Upper lobe of left lung (tissue), 6 donors: ENCODE measurements at regions not wholly inside any gene's neighbourhood (a gene's known extent, or its start where the extent isn't known, plus 50 kb on each side); places are given as distances from the start of the nearest gene placed in this dataset.

Source experiments
- ATAC-seq, 2 donors: fragments of 200-7000 bp; cut with Tn5 transposase; one replicate each; pipeline ENCODE4 v1.9.1; 2022; ENCODE audit warnings: mild to moderate bottlenecking in 2 of 2, moderate library complexity in 2 of 2; ENCODE audit not compliant: low FRiP score in 2 of 2
- DNase-seq, 2 donors: peaks; one replicate each; pipeline ENCODE4 v3.0.0-alpha.2; 2019 to 2020
- H3K27ac ChIP-seq, 4 donors: fragments of 200-600 bp; sonication (generic); one replicate each; pipeline ENCODE4 v1.5.1; 2016 to 2019
- H3K27me3 ChIP-seq, 4 donors: fragments of 200-600 bp; sonication (generic); one replicate each; pipeline ENCODE4 v1.5.1; 2017 to 2019
- H3K36me3 ChIP-seq, 4 donors: fragments of 200-600 bp; sonication (generic); one replicate each; pipeline ENCODE4 v1.5.1; 2016 to 2019
- H3K4me1 ChIP-seq, 4 donors: fragments of 200-600 bp; sonication (generic); one replicate each; pipeline ENCODE4 v1.5.1; 2018 to 2019
- H3K4me3 ChIP-seq, 4 donors: fragments of 200-600 bp; sonication (generic); one replicate each; pipeline ENCODE4 v1.5.1; 2017 to 2019; ENCODE audit warnings: mild to moderate bottlenecking in 2 of 4, moderate library complexity in 1 of 4
- H3K9me3 ChIP-seq, 4 donors: fragments of 200-600 bp; sonication (generic); one replicate each; pipeline ENCODE4 v1.5.1; 2018 to 2019
- CTCF ChIP-seq, 6 experiments: fragments of 450-650 bp in 4 of 6; fragments of 200-600 bp in 2 of 6; sonication (generic) in 2 of 6; IDR thresholded peaks; one replicate each; pipeline ENCODE4 v1.5.1; 2016 to 2019; ENCODE audit warnings: antibody characterized with exemption in 6 of 6
- EP300 ChIP-seq, 4 donors: sonication (generic); formaldehyde crosslinking; IDR thresholded peaks; one replicate each; pipeline ENCODE4 v1.5.1; 2017; ENCODE audit warnings: antibody characterized with exemption in 4 of 4, control low read depth in 2 of 4
- POLR2A ChIP-seq, 4 donors: fragments of 450-650 bp; IDR thresholded peaks; one replicate each; pipeline ENCODE4 v1.5.1; 2016 to 2017; ENCODE audit warnings: antibody characterized with exemption in 4 of 4, mild to moderate bottlenecking in 2 of 4
- POLR2AphosphoS5 ChIP-seq, 2 donors: sonication (generic); formaldehyde crosslinking; IDR thresholded peaks; one replicate each; pipeline ENCODE4 v1.5.1; 2017; ENCODE audit warnings: antibody characterized with exemption in 2 of 2
- WGBS, 2 donors: methylation state at CpG; one replicate each; pipeline ENCODE4 v1.1.5; 2017 to 2018; 5-methylcytosine and 5-hydroxymethylcytosine counted together
- donor health status: DM: no; HTN: no; CAD: no; lungs with moderate emphysema.
- donor health status: DM: no; HTN: yes; CAD: no; lungs with severe emphysema.

GRCh38 chr13:22717036-22717435 is 463.7 kb upstream of the SGCG start:
- Histone ChIP-seq H3K27me3 (no peaks in the 10 kb centered on the region), H3K36me3 (no peaks in the 10 kb centered on the region), H3K4me3 (no peak overlapping the region), H3K9me3 (no peaks in the 10 kb centered on the region), H3K27ac (no peak overlapping the region), H3K4me1 (no peaks in the 10 kb centered on the region)
- DNase-seq (no peak), ATAC-seq (no peak)
- TF ChIP-seq POLR2AphosphoS5 (IDR thresholded peaks at IDR 0.05), result no peak
- no peak for TF ChIP-seq CTCF (IDR thresholded peaks at IDR 0.05)
- no peak for TF ChIP-seq POLR2A (IDR thresholded peaks at IDR 0.05)
- no peak for TF ChIP-seq EP300 (IDR thresholded peaks at IDR 0.05)
- WGBS, 2 donors, result 43 to 53% methylated on average over 7 of the region's 7 CpGs

GRCh38 chr13:22726726-22727125 is 454.1 kb upstream of the SGCG start:
- Histone ChIP-seq H3K27me3 (no peaks in the 10 kb centered on the region), H3K4me1 (no peaks in the 10 kb centered on the region), H3K4me3 (no peak overlapping the region), H3K36me3 (no peaks in the 10 kb centered on the region), H3K27ac (no peak overlapping the region), H3K9me3 (no peaks in the 10 kb centered on the region)
- whole genome bisulfite sequencing, 2 donors, result 42 to 49% methylated on average over 6 of the region's 6 CpGs
- no peak for DNase-seq
- TF ChIP-seq POLR2AphosphoS5 (IDR thresholded peaks at IDR 0.05) (no peak), CTCF (IDR thresholded peaks at IDR 0.05) (no peak), POLR2A (IDR thresholded peaks at IDR 0.05) (no peak), EP300 (IDR thresholded peaks at IDR 0.05) (no peak)
- ATAC-seq, result no peak

- Histone ChIP-seq H3K27me3 (no peaks in the 10 kb centered on the region), H3K4me3 (no peak overlapping the region), H3K36me3 (no peaks in the 10 kb centered on the region), H3K4me1 (no peaks in the 10 kb centered on the region), H3K9me3 (no peaks in the 10 kb centered on the region), H3K27ac (no peak overlapping the region)
- ATAC-seq (peak; percentile 21 to 58), DNase-seq (peak in 1 of 2 donors; percentile 41)
- no peak for TF ChIP-seq EP300 (IDR thresholded peaks at IDR 0.05)
- no peak for TF ChIP-seq POLR2A (IDR thresholded peaks at IDR 0.05)
- TF ChIP-seq CTCF (IDR thresholded peaks at IDR 0.05), result no peak
- no peak for TF ChIP-seq POLR2AphosphoS5 (IDR thresholded peaks at IDR 0.05)
- 49 to 56% methylated on average over 24 of the region's 24 CpGs for WGBS, 2 donors
Observed at GRCh38 chr13:22735011-22735995, 445.5 kb upstream of the SGCG start.

- Histone ChIP-seq H3K36me3 (no peaks in the 10 kb centered on the region), H3K4me3 (no peak overlapping the region), H3K4me1 (no peaks in the 10 kb centered on the region), H3K27me3 (no peaks in the 10 kb centered on the region), H3K27ac (no peak overlapping the region), H3K9me3 (no peaks in the 10 kb centered on the region)
- peak in 1 of 2 donors; percentile 78 for ATAC-seq
- whole genome bisulfite sequencing, 2 donors, result 49 to 77% methylated on average over 13 to 28 of the region's 28 CpGs
- TF ChIP-seq EP300 (IDR thresholded peaks at IDR 0.05) (no peak), POLR2A (IDR thresholded peaks at IDR 0.05) (no peak), CTCF (IDR thresholded peaks at IDR 0.05) (no peak), POLR2AphosphoS5 (IDR thresholded peaks at IDR 0.05) (no peak)
- DNase-seq, result peak in 1 of 2 donors; percentile 74
Observed at GRCh38 chr13:22736084-22736767, 444.6 kb upstream of the SGCG start.
